GM23338 (cell line): ENCODE measurements at regions not wholly inside any gene's neighbourhood (a gene's known extent, or its start where the extent isn't known, plus 50 kb on each side); places are given as distances from the start of the nearest gene placed in this dataset.

Experiments used
- ATAC-seq: fragments of 200-7000 bp; cut with Tn5 transposase; 3 replicates; pipeline ENCODE4 v1.9.1; 2020
- DNase-seq: peaks from one replicate; pipeline ENCODE4 v3.0.0-alpha.2; 2015; ENCODE audit warnings: low spot score
- H2AFZ ChIP-seq: fragments of 200-600 bp; sonication (generic); 2 replicates; pipeline ENCODE4 v1.8.0; 2016; ENCODE audit warnings: antibody characterized with exemption, mild to moderate bottlenecking, moderate library complexity
- H3F3A ChIP-seq: fragments of 200-600 bp; sonication (generic); replicated peaks from 2 replicates; pipeline ENCODE4 v1.8.0; 2017; ENCODE audit warnings: antibody characterized with exemption, mixed run types, low read depth
- H3K27ac ChIP-seq: fragments of 200-600 bp; sonication (generic); 2 replicates; pipeline ENCODE4 v1.6.1; 2016; ENCODE audit warnings: low read depth
- H3K27me3 ChIP-seq: fragments of 200-600 bp; sonication (generic); 2 replicates; pipeline ENCODE4 v1.8.0; 2016; ENCODE audit warnings: mild to moderate bottlenecking, mixed run types, moderate library complexity; ENCODE audit not compliant: insufficient read depth
- H3K36me3 ChIP-seq: fragments of 200-600 bp; sonication (generic); 2 replicates; pipeline ENCODE4 v1.8.0; 2016; ENCODE audit warnings: mild to moderate bottlenecking; ENCODE audit not compliant: insufficient read depth
- H3K4me1 ChIP-seq: fragments of 200-600 bp; sonication (generic); 2 replicates; pipeline ENCODE4 v1.8.0; 2016; ENCODE audit warnings: mild to moderate bottlenecking, moderate library complexity; ENCODE audit not compliant: insufficient read depth
- H3K4me2 ChIP-seq: fragments of 200-600 bp; sonication (generic); 2 replicates; pipeline ENCODE4 v1.7.1; 2017; ENCODE audit warnings: mixed run types
- H3K4me3 ChIP-seq: fragments of 200-600 bp; sonication (generic); 2 replicates; pipeline ENCODE4 v1.6.1; 2016; ENCODE audit warnings: mixed run types
- H3K79me2 ChIP-seq: fragments of 200-600 bp; sonication (generic); replicated peaks from 2 replicates; pipeline ENCODE4 v1.8.0; 2017; ENCODE audit warnings: mild to moderate bottlenecking; ENCODE audit not compliant: insufficient read depth
- H3K9me2 ChIP-seq: fragments of 200-600 bp; sonication (generic); 2 replicates; pipeline ENCODE4 v1.8.0; 2017; ENCODE audit not compliant: insufficient read depth
- H4K20me1 ChIP-seq: fragments of 200-600 bp; sonication (generic); replicated peaks from 2 replicates; pipeline ENCODE4 v1.8.0; 2017; ENCODE audit warnings: mild to moderate bottlenecking; ENCODE audit not compliant: insufficient read depth
- H3K27ac Mint-ChIP-seq: 2 replicates; pipeline ENCODE4 v1.8.0; 2020; ENCODE audit warnings: inconsistent platforms, mild to moderate bottlenecking, moderate library complexity, mixed read lengths
- H3K27me3 Mint-ChIP-seq: 3 replicates; pipeline ENCODE4 v1.8.0; 2022; ENCODE audit warnings: low read depth, mild to moderate bottlenecking, moderate library complexity, mixed read lengths, inconsistent platforms; ENCODE audit not compliant: insufficient read depth, poor library complexity
- H3K36me3 Mint-ChIP-seq: 3 replicates; pipeline ENCODE4 v1.8.0; 2021; ENCODE audit warnings: low read depth, mild to moderate bottlenecking, inconsistent platforms, moderate library complexity, mixed read lengths
- H3K4me1 Mint-ChIP-seq: 3 replicates; pipeline ENCODE4 v1.8.0; 2020; ENCODE audit warnings: mild to moderate bottlenecking, inconsistent platforms, mixed read lengths
- H3K4me3 Mint-ChIP-seq: 3 replicates; pipeline ENCODE4 v1.8.0; 2021; ENCODE audit warnings: moderate library complexity, mild to moderate bottlenecking, inconsistent platforms, mixed read lengths
- H3K9me3 Mint-ChIP-seq: 3 replicates; pipeline ENCODE4 v1.8.0; 2020; ENCODE audit warnings: moderate library complexity, mild to moderate bottlenecking, inconsistent platforms, mixed read lengths
- CREB1 ChIP-seq: fragments of 250-450 bp; sonication (Bioruptor Pico); IDR thresholded peaks from 2 replicates; pipeline ENCODE4 v1.5.0; 2020; ENCODE audit warnings: low read depth, mild to moderate bottlenecking, moderate library complexity
- CTCF ChIP-seq, 2 experiments: fragments of 200-600 bp in 1 of 2; sonication (generic) in 1 of 2; conservative IDR thresholded peaks; 2 replicates each; pipeline versions ENCODE4 v1.5.1 to v1.6.1; 2016 to 2017; ENCODE audit warnings: antibody characterized with exemption in 2 of 2, low read depth in 2 of 2, mild to moderate bottlenecking in 2 of 2, moderate library complexity in 1 of 2
- ETS1 ChIP-seq: IDR thresholded peaks from 2 replicates; pipeline ENCODE4 v1.6.1; 2016; ENCODE audit warnings: antibody characterized with exemption
- EZH2 ChIP-seq: fragments of 200-600 bp; sonication (generic); IDR thresholded peaks from one replicate; pipeline ENCODE4 v1.8.0; 2017; ENCODE audit warnings: antibody characterized with exemption, mild to moderate bottlenecking, low read depth; ENCODE audit not compliant: unreplicated experiment
- EZH2phosphoT487 ChIP-seq: fragments of 200-600 bp; sonication (generic); IDR thresholded peaks from one replicate; pipeline ENCODE4 v1.8.1; 2018; ENCODE audit warnings: antibody characterized with exemption; ENCODE audit not compliant: unreplicated experiment
- JUNB ChIP-seq: IDR thresholded peaks from one replicate; pipeline ENCODE4 v1.6.1; 2016; ENCODE audit warnings: antibody characterized with exemption; ENCODE audit not compliant: unreplicated experiment
- NANOG ChIP-seq: IDR thresholded peaks from 2 replicates; pipeline ENCODE4 v1.6.1; 2016; ENCODE audit warnings: antibody characterized with exemption, borderline replicate concordance
- POLR2AphosphoS5 ChIP-seq: IDR thresholded peaks from 2 replicates; pipeline ENCODE4 v1.6.1; 2016; ENCODE audit warnings: antibody characterized with exemption, low read depth
- REST ChIP-seq: IDR thresholded peaks from one replicate; pipeline ENCODE4 v1.6.1; 2018; ENCODE audit warnings: antibody characterized with exemption; ENCODE audit not compliant: unreplicated experiment
- STAT1 ChIP-seq: IDR thresholded peaks from one replicate; pipeline ENCODE4 v1.6.1; 2016; ENCODE audit warnings: antibody characterized with exemption; ENCODE audit not compliant: unreplicated experiment
- ZNF114 ChIP-seq: fragments of 250-450 bp; sonication (Bioruptor Pico); IDR thresholded peaks from 2 replicates; pipeline ENCODE4 v1.5.0; 2020; ENCODE audit warnings: mild to moderate bottlenecking, moderate library complexity
- ZNF331 ChIP-seq: fragments of 250-450 bp; sonication (Bioruptor Pico); IDR thresholded peaks from 2 replicates; pipeline ENCODE4 v1.5.0; 2020; ENCODE audit warnings: low read depth, mild to moderate bottlenecking, moderate library complexity
- ZNF462 ChIP-seq: fragments of 250-450 bp; sonication (Bioruptor Pico); IDR thresholded peaks from 2 replicates; pipeline ENCODE4 v1.5.0; 2020; ENCODE audit warnings: mild to moderate bottlenecking, moderate library complexity

GRCh38 chr14:56414236-56414635 is 165.4 kb upstream of the TMEM260 start:
- ATAC-seq (no peak), DNase-seq (no peak)
- Histone ChIP-seq H3K36me3 (no peaks in the 10 kb centered on the region), H3K4me2 (no peak overlapping the region), H3K9me2 (peaks cover 29% of the 10 kb centered on the region), H3F3A (no peaks in the 10 kb centered on the region), H3K4me3 (no peak overlapping the region), H4K20me1 (no peaks in the 10 kb centered on the region), H3K27me3 (no peaks in the 10 kb centered on the region), H3K27ac (no peak overlapping the region), H3K79me2 (no peaks in the 10 kb centered on the region), H3K4me1 (no peaks in the 10 kb centered on the region), H2AFZ (no peak overlapping the region)
- H3K4me1 Mint-ChIP-seq: no peaks in the 10 kb centered on the region
- TF ChIP-seq EZH2phosphoT487: no peak
- TF ChIP-seq REST: no peak
- TF ChIP-seq POLR2AphosphoS5: no peak
- no peak for TF ChIP-seq ZNF331 (CRISPR knock-in tag)
- no peak for TF ChIP-seq ETS1
- no peak for TF ChIP-seq CREB1
- TF ChIP-seq ZNF114 (CRISPR knock-in tag): no peak
- no peak for TF ChIP-seq JUNB
- no peak for TF ChIP-seq CTCF (conservative IDR thresholded peaks at IDR 0.05; ENCODE audit: low read depth in 2 of 2)
- no peak for TF ChIP-seq STAT1
- TF ChIP-seq EZH2: no peak
- no peak for TF ChIP-seq NANOG
- no peak for TF ChIP-seq ZNF462 (CRISPR knock-in tag)
- H3K27ac Mint-ChIP-seq: no peak overlapping the region
- peaks cover 2% of the 10 kb centered on the region; the same call in 2 of the 3 replicates for H3K9me3 Mint-ChIP-seq
- no peak overlapping the region for H3K4me3 Mint-ChIP-seq
- no peaks in the 10 kb centered on the region for H3K36me3 Mint-ChIP-seq
- peaks cover 2% of the 10 kb centered on the region for H3K27me3 Mint-ChIP-seq
